H1 (cell line): ENCODE measurements at regions not wholly inside any gene's neighbourhood (a gene's known extent, or its start where the extent isn't known, plus 50 kb on each side); places are given as distances from the start of the nearest gene placed in this dataset.

Experiments
- CTCF ChIA-PET: fragments of 300-600 bp; sonication (Branson Sonifier 250); formaldehyde crosslinking; loops from one replicate; lab custom pipeline; 2021; ENCODE audit not compliant: partially characterized antibody; lab: Charles Lee
- POLR2A ChIA-PET: fragments of 300-600 bp; sonication (Branson Sonifier 250); formaldehyde crosslinking; loops from one replicate; lab custom pipeline; 2021; ENCODE audit warnings: inconsistent platforms; ENCODE audit not compliant: partially characterized antibody; lab: Charles Lee
- DNase-seq, 2 experiments: peaks; one replicate each; pipeline versions ENCODE4 v3.0.0 to v3.0.0-alpha.2; 2010 to 2022; ENCODE audit warnings: low spot score in 2 of 2, low read depth in 1 of 2, mixed read lengths in 1 of 2
- FAIRE-seq: peaks from 2 replicates; lab custom pipeline; 2011; peaks lifted over from hg19 to GRCh38; lab: Jason Lieb, UNC
- H2AFZ ChIP-seq: 2 replicates; pipeline ENCODE4 v1.8.1; 2012; ENCODE audit warnings: low read length, inconsistent platforms
- H2AK5ac ChIP-seq: 2 replicates; pipeline ENCODE4 v1.6.1; 2013; ENCODE audit warnings: low read depth, low read length
- H2BK120ac ChIP-seq: replicated peaks from 2 replicates; pipeline ENCODE3; 2013; ENCODE audit warnings: low read depth, low read length, inconsistent platforms
- H2BK12ac ChIP-seq: 2 replicates; pipeline ENCODE4 v1.6.1; 2013; ENCODE audit warnings: low read depth, low read length
- H2BK15ac ChIP-seq: 2 replicates; pipeline ENCODE4 v1.6.1; 2013; ENCODE audit warnings: low read length
- H2BK20ac ChIP-seq: 2 replicates; pipeline ENCODE4 v1.6.1; 2013; ENCODE audit warnings: low read length
- H2BK5ac ChIP-seq: 2 replicates; pipeline ENCODE4 v1.6.1; 2013; ENCODE audit warnings: low read depth, low read length
- H3K14ac ChIP-seq: 2 replicates; pipeline ENCODE4 v1.6.1; 2013; ENCODE audit warnings: inconsistent platforms; ENCODE audit not compliant: insufficient read length
- H3K18ac ChIP-seq: 2 replicates; pipeline ENCODE4 v1.6.1; 2013; ENCODE audit warnings: low read length; ENCODE audit errors: extremely low read depth
- H3K23ac ChIP-seq: 2 replicates; pipeline ENCODE4 v1.6.1; 2013; ENCODE audit warnings: inconsistent platforms; ENCODE audit not compliant: insufficient read length
- H3K23me2 ChIP-seq: 2 replicates; pipeline ENCODE4 v1.6.1; 2013; ENCODE audit warnings: low read depth, low read length
- H3K27ac ChIP-seq: 2 replicates; pipeline ENCODE4 v1.6.1; 2011; ENCODE audit warnings: low read depth, low read length, inconsistent platforms
- H3K27me3 ChIP-seq, 4 experiments: replicated peaks in 1 of 4; 1 replicate in 1 of 4; 2 replicates in 3 of 4; pipeline versions ENCODE4 v1.6.1 to v1.8.1; 2011 to 2013; ENCODE audit warnings: low read length in 3 of 4, mild to moderate bottlenecking in 3 of 4, inconsistent platforms in 2 of 4, mixed read lengths in 2 of 4, moderate library complexity in 1 of 4; ENCODE audit not compliant: control insufficient read depth in 3 of 4, insufficient read depth in 3 of 4; ENCODE audit errors: extremely low read depth in 1 of 4
- H3K36me3 ChIP-seq, 4 experiments: 2 replicates each; pipeline versions ENCODE4 v1.6.1 to v1.8.1; 2011 to 2013; ENCODE audit warnings: mild to moderate bottlenecking in 4 of 4, low read length in 3 of 4, moderate library complexity in 2 of 4, control low read depth in 1 of 4, inconsistent platforms in 1 of 4; ENCODE audit not compliant: insufficient read depth in 4 of 4, control insufficient read depth in 2 of 4
- H3K4ac ChIP-seq: replicated peaks from 2 replicates; pipeline ENCODE3; 2013; ENCODE audit warnings: low read length, low read depth, mixed read lengths, inconsistent platforms; ENCODE audit not compliant: insufficient read length
- H3K4me1 ChIP-seq, 4 experiments: replicated peaks in 1 of 4; 1 replicate in 1 of 4; 2 replicates in 3 of 4; pipeline versions ENCODE4 v1.6.1 to v1.8.1; 2011 to 2013; ENCODE audit warnings: low read length in 3 of 4, inconsistent platforms in 2 of 4, mixed read lengths in 1 of 4; ENCODE audit not compliant: insufficient read depth in 4 of 4, control insufficient read depth in 3 of 4
- H3K4me2 ChIP-seq, 2 experiments: 2 replicates each; pipeline versions ENCODE4 v1.6.1 to v1.8.1; 2011 to 2013; ENCODE audit warnings: low read depth in 2 of 2, low read length in 2 of 2, control low read depth in 1 of 2, inconsistent platforms in 1 of 2, mild to moderate bottlenecking in 1 of 2; ENCODE audit not compliant: insufficient read depth in 1 of 2
- H3K4me3 ChIP-seq, 4 experiments: fragments of 200-600, 300-600 bp in 1 of 4; sonication (generic), shearing (Covaris generic), sonication (Bioruptor Twin) in 1 of 4; 2 replicates each; pipeline versions ENCODE4 v1.5.1 to v1.8.1; 2011 to 2016; ENCODE audit warnings: low read length in 4 of 4, low read depth in 3 of 4, control low read depth in 2 of 4, inconsistent platforms in 2 of 4, mild to moderate bottlenecking in 2 of 4, mixed read lengths in 1 of 4, moderate library complexity in 1 of 4; ENCODE audit not compliant: insufficient read depth in 2 of 4; ENCODE audit errors: extremely low read depth in 1 of 4
- H3K56ac ChIP-seq: replicated peaks from 2 replicates; pipeline ENCODE3; 2013; ENCODE audit warnings: low read depth, mild to moderate bottlenecking, mixed read lengths, low read length, inconsistent platforms; ENCODE audit not compliant: insufficient read length
- H3K79me1 ChIP-seq: 2 replicates; pipeline ENCODE4 v1.6.1; 2013; ENCODE audit warnings: low read depth, low read length, control low read depth
- H3K79me2 ChIP-seq, 2 experiments: 2 replicates each; pipeline versions ENCODE4 v1.6.1 to v1.8.1; 2012 to 2013; ENCODE audit warnings: low read length in 2 of 2, mild to moderate bottlenecking in 2 of 2, inconsistent platforms in 1 of 2; ENCODE audit not compliant: insufficient read depth in 2 of 2, control insufficient read depth in 1 of 2
- H3K9ac ChIP-seq, 4 experiments: replicated peaks in 1 of 4; 1 replicate in 1 of 4; 2 replicates in 3 of 4; pipeline versions ENCODE4 v1.6.1 to v1.8.1; 2011 to 2013; ENCODE audit warnings: low read depth in 3 of 4, low read length in 3 of 4, control low read depth in 2 of 4, mild to moderate bottlenecking in 2 of 4, moderate library complexity in 2 of 4, inconsistent platforms in 1 of 4; ENCODE audit errors: extremely low read depth in 1 of 4
- H3K9me3 ChIP-seq, 2 experiments: 2 replicates each; pipeline versions ENCODE4 v1.6.1 to v1.8.1; 2012 to 2013; ENCODE audit warnings: mild to moderate bottlenecking in 2 of 2, moderate library complexity in 2 of 2, control low read depth in 1 of 2, inconsistent platforms in 1 of 2, low read depth in 1 of 2, low read length in 1 of 2, mixed read lengths in 1 of 2; ENCODE audit not compliant: insufficient read depth in 2 of 2
- H4K20me1 ChIP-seq, 2 experiments: replicated peaks in 1 of 2; 2 replicates each; pipeline versions ENCODE3 to v1.8.1; 2011 to 2013; ENCODE audit warnings: inconsistent platforms in 2 of 2, low read length in 2 of 2, mild to moderate bottlenecking in 1 of 2; ENCODE audit not compliant: insufficient read depth in 2 of 2, control insufficient read depth in 1 of 2
- H4K5ac ChIP-seq: 2 replicates; pipeline ENCODE4 v1.6.1; 2013; ENCODE audit warnings: low read length, low read depth, mixed read lengths, inconsistent platforms; ENCODE audit not compliant: insufficient read length
- H4K8ac ChIP-seq: 2 replicates; pipeline ENCODE4 v1.8.0; 2013; ENCODE audit warnings: mild to moderate bottlenecking, moderate library complexity, low read length, inconsistent platforms; ENCODE audit not compliant: insufficient read depth; ENCODE audit errors: extremely low read depth
- H4K91ac ChIP-seq: replicated peaks from 2 replicates; pipeline ENCODE3; 2013; ENCODE audit warnings: low read length, mixed read lengths, inconsistent platforms; ENCODE audit not compliant: insufficient read length
- BRCA1 ChIP-seq: IDR thresholded peaks from 2 replicates; pipeline ENCODE4 v1.6.1; 2012; ENCODE audit warnings: low read depth, low read length, improper control_type of control experiment
- KDM4A ChIP-seq: IDR thresholded peaks from one replicate; pipeline ENCODE4 v1.7.1; 2012; ENCODE audit warnings: low read depth, mild to moderate bottlenecking, moderate library complexity, low read length, inconsistent platforms; ENCODE audit not compliant: severe bottlenecking
- RNF2 ChIP-seq: fragments of 200-900, 300-1000 bp; sonication (generic); IDR thresholded peaks from 2 replicates; pipeline ENCODE4 v1.7.1; 2016; ENCODE audit warnings: borderline replicate concordance, low read depth, mild to moderate bottlenecking, antibody characterized with exemption, low read length; ENCODE audit not compliant: poor library complexity, severe bottlenecking; ENCODE audit errors: missing control alignments
- RXRA ChIP-seq: IDR thresholded peaks from 2 replicates; pipeline ENCODE4 v1.6.1; 2011; ENCODE audit warnings: low read depth, mild to moderate bottlenecking, low read length, moderate library complexity; ENCODE audit not compliant: insufficient read depth
- SRF ChIP-seq: IDR thresholded peaks from 2 replicates; pipeline ENCODE4 v1.6.1; 2011; ENCODE audit warnings: mild to moderate bottlenecking, low read depth, low read length, moderate library complexity
- WGBS, 2 experiments: shearing (Covaris generic) in 1 of 2; methylation state at CpG; one replicate each; pipeline versions ENCODE4 v1.1.6 to v1.1.7; 2013 to 2015; ENCODE audit warnings: low lambda C conversion rate in 2 of 2, mixed read lengths in 2 of 2, inconsistent platforms in 1 of 2, low coverage in 1 of 2, missing lambda C conversion rate in 1 of 2; ENCODE audit not compliant: insufficient replicate concordance in 2 of 2, insufficient coverage in 1 of 2, insufficient read length in 1 of 2; ENCODE audit errors: extremely low coverage in 1 of 2, missing lambda C conversion rate in 1 of 2; 5-methylcytosine and 5-hydroxymethylcytosine counted together

DNA sequence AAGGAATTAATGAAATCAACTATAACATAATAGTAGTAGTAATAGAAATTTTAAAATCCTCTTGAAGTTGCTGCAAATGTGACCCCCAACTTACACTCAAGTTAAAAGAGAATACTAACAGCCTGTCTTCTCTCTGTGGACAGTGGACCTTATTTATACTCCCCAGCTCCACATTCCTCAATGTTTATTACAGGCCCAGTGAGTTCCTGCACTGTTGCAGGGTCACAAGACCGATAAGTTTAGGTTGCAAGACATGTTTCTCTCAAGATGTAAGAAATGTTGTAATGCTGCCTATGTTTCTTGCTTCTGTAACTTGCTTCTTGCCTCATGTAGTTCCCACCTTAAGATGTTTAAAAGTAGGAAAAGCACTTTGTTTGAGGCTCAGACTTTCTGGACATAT lies 888.1 kb downstream of the PDCD6IP start:
- no peaks in the 10 kb centered on the region for H3K36me3 ChIP-seq
- no peaks in the 10 kb centered on the region for H3K79me1 ChIP-seq
- no peak overlapping the region for H2BK120ac ChIP-seq
- H2BK12ac ChIP-seq = no peak overlapping the region
- no peaks in the 10 kb centered on the region for H3K9me3 ChIP-seq
- no peaks in the 10 kb centered on the region for H3K23me2 ChIP-seq
- no peak overlapping the region for H4K91ac ChIP-seq
- FAIRE-seq (no peak), DNase-seq (no peak)
- ChIA-PET POLR2A (no interaction called here), CTCF (interaction anchor here (0.6 to 0.7 kb wide), 2 partner anchors 630 to 671 kb away, joined by 3 read pairs; no protein-coding TSS in a partner anchor)
- no peaks in the 10 kb centered on the region for H3K79me2 ChIP-seq
- no peak overlapping the region for H4K8ac ChIP-seq
- no peak overlapping the region for H3K9ac ChIP-seq
- no peaks in the 10 kb centered on the region for H3K4me1 ChIP-seq
- no peak overlapping the region for H4K5ac ChIP-seq
- H2BK15ac ChIP-seq = no peak overlapping the region
- no peak overlapping the region for H2AFZ ChIP-seq
- H3K4me2 ChIP-seq = no peak overlapping the region
- no peak overlapping the region for H3K23ac ChIP-seq
- no peak overlapping the region for H2BK20ac ChIP-seq
- no peak overlapping the region for H3K18ac ChIP-seq
- WGBS, 2 experiments = 94% methylated on average over 1 of the region's 1 CpG; no CpG with 5 or more reads in 1 of the 2 experiments
- H3K27ac ChIP-seq = no peak overlapping the region
- H3K27me3 ChIP-seq = no peaks in the 10 kb centered on the region
- H3K4ac ChIP-seq = no peak overlapping the region
- no peaks in the 10 kb centered on the region for H4K20me1 ChIP-seq
- H2AK5ac ChIP-seq = no peak overlapping the region
- H3K14ac ChIP-seq = no peak overlapping the region
- H3K4me3 ChIP-seq = no peak overlapping the region
- TF ChIP-seq BRCA1 = no peak
- no peak for TF ChIP-seq SRF
- no peak for TF ChIP-seq RNF2
- TF ChIP-seq RXRA = no peak
- no peak for TF ChIP-seq KDM4A
- no peak overlapping the region for H2BK5ac ChIP-seq
- H3K56ac ChIP-seq = no peak overlapping the region
